NCI-H2227 treated with DMSO at 0.1 percent for 48 hours (cell line): ENCODE measurements at regions not wholly inside any gene's neighbourhood (a gene's known extent, or its start where the extent isn't known, plus 50 kb on each side); places are given as distances from the start of the nearest gene placed in this dataset.

Experiments used
- DNase-seq: peaks from one replicate; lab custom pipeline; 2025; lab: John Stamatoyannopoulos, UW

- DNase-seq = no peak
Measured at GRCh38 chr3:28816017-28816416, 464.9 kb upstream of the RBMS3 start.

GRCh38 chr3:28824316-28824715 is 456.6 kb upstream of the RBMS3 start:
- no peak for DNase-seq

GRCh38 chr3:28826840-28827239 is 454.0 kb upstream of the RBMS3 start:
- DNase-seq = no peak

GRCh38 chr3:28835249-28835648 is 445.6 kb upstream of the RBMS3 start:
- no peak for DNase-seq

- no peak for DNase-seq
Measured at GRCh38 chr3:28835751-28836150, 445.1 kb upstream of the RBMS3 start.

- no peak for DNase-seq
Measured at GRCh38 chr3:28836199-28836598, 444.7 kb upstream of the RBMS3 start.

GRCh38 chr3:28840976-28841376 is 439.9 kb upstream of the RBMS3 start:
- no peak for DNase-seq

GRCh38 chr3:28841441-28841840 is 439.4 kb upstream of the RBMS3 start:
- DNase-seq = no peak

GRCh38 chr3:28844298-28845005 is 436.4 kb upstream of the RBMS3 start:
- peak; percentile 24 for DNase-seq

- DNase-seq = no peak
Measured at GRCh38 chr3:28845006-28845324, 435.9 kb upstream of the RBMS3 start.

GRCh38 chr3:28846971-28847478 is 433.8 kb upstream of the RBMS3 start:
- DNase-seq = no peak

GRCh38 chr3:28847736-28848135 is 433.1 kb upstream of the RBMS3 start:
- no peak for DNase-seq

- DNase-seq = no peak
Measured at GRCh38 chr3:28850186-28850585, 430.7 kb upstream of the RBMS3 start.

GRCh38 chr3:28853830-28854229 is 427.0 kb upstream of the RBMS3 start:
- no peak for DNase-seq

GRCh38 chr3:28856796-28857195 is 424.1 kb upstream of the RBMS3 start:
- DNase-seq = no peak

GRCh38 chr3:28859897-28860296 is 421.0 kb upstream of the RBMS3 start:
- DNase-seq = no peak

GRCh38 chr3:28860307-28860706 is 420.6 kb upstream of the RBMS3 start:
- DNase-seq = no peak

- DNase-seq = no peak
Measured at GRCh38 chr3:28863186-28863585, 417.7 kb upstream of the RBMS3 start.

- no peak for DNase-seq
Measured at GRCh38 chr3:28867836-28868235, 413.0 kb upstream of the RBMS3 start.

GRCh38 chr3:28868897-28869296 is 412.0 kb upstream of the RBMS3 start:
- no peak for DNase-seq

GRCh38 chr3:28877912-28878311 is 403.0 kb upstream of the RBMS3 start:
- DNase-seq = no peak

- no peak for DNase-seq
Measured at GRCh38 chr3:28890373-28890772, 390.5 kb upstream of the RBMS3 start.

GRCh38 chr3:28891485-28891884 is 389.4 kb upstream of the RBMS3 start:
- no peak for DNase-seq

- no peak for DNase-seq
Measured at GRCh38 chr3:28900301-28900700, 380.6 kb upstream of the RBMS3 start.
